Fibroblast of lung (primary cell): ENCODE measurements at regions not wholly inside any gene's neighbourhood (a gene's known extent, or its start where the extent isn't known, plus 50 kb on each side); places are given as distances from the start of the nearest gene placed in this dataset.

Source experiments
- DNase-seq, 2 donors: peaks; one replicate each; pipeline versions ENCODE4 v3.0.0 to v3.0.0-alpha.2; 2010; ENCODE audit warnings: low read depth in 2 of 2
- H2AFZ ChIP-seq: 2 replicates; pipeline ENCODE4 v1.5.1; 2012; ENCODE audit warnings: low read length, control low read depth, inconsistent platforms
- H3K27ac ChIP-seq: 2 replicates; pipeline ENCODE4 v1.5.1; 2011; ENCODE audit warnings: low read length, control low read depth; ENCODE audit not compliant: insufficient read depth
- H3K27me3 ChIP-seq: 2 replicates; pipeline ENCODE4 v1.5.1; 2011; ENCODE audit warnings: mild to moderate bottlenecking, low read length; ENCODE audit not compliant: control insufficient read depth, insufficient read depth
- H3K36me3 ChIP-seq: 2 replicates; pipeline ENCODE4 v1.5.1; 2011; ENCODE audit warnings: low read length; ENCODE audit not compliant: control insufficient read depth, insufficient read depth
- H3K4me1 ChIP-seq: 2 replicates; pipeline ENCODE4 v1.5.1; 2011; ENCODE audit warnings: low read length; ENCODE audit not compliant: control insufficient read depth, insufficient read depth; ENCODE audit errors: extremely low read depth
- H3K4me2 ChIP-seq: 2 replicates; pipeline ENCODE4 v1.5.1; 2011; ENCODE audit warnings: low read length, control low read depth; ENCODE audit not compliant: insufficient read depth; ENCODE audit errors: extremely low read depth
- H3K4me3 ChIP-seq, 4 experiments: fragments of 200-600 bp in 1 of 4; sonication (generic) in 1 of 4; replicated peaks in 1 of 4; 2 replicates each; pipeline ENCODE4 v1.5.1; 2011 to 2016; ENCODE audit warnings: low read length in 4 of 4, low read depth in 3 of 4, mild to moderate bottlenecking in 3 of 4, control low read depth in 2 of 4, inconsistent platforms in 1 of 4, mixed read lengths in 1 of 4; ENCODE audit not compliant: insufficient read depth in 1 of 4; ENCODE audit errors: control extremely low read depth in 1 of 4
- H3K79me2 ChIP-seq: 2 replicates; pipeline ENCODE4 v1.5.1; 2012; ENCODE audit warnings: mild to moderate bottlenecking, low read length, inconsistent platforms; ENCODE audit not compliant: control insufficient read depth, insufficient read depth
- H3K9ac ChIP-seq: 2 replicates; pipeline ENCODE4 v1.5.1; 2011; ENCODE audit warnings: mild to moderate bottlenecking, low read length, control low read depth; ENCODE audit not compliant: insufficient read depth
- H3K9me3 ChIP-seq: 2 replicates; pipeline ENCODE4 v1.5.1; 2012; ENCODE audit warnings: low read depth, low read length; ENCODE audit not compliant: control insufficient read depth, insufficient read depth
- H4K20me1 ChIP-seq: 2 replicates; pipeline ENCODE4 v1.5.1; 2011; ENCODE audit warnings: low read length; ENCODE audit not compliant: control insufficient read depth, insufficient read depth; ENCODE audit errors: extremely low read depth
- CTCF ChIP-seq, 2 donors: IDR thresholded peaks in 1 of 2; conservative IDR thresholded peaks in 1 of 2; 1 replicate in 1 of 2; 2 replicates in 1 of 2; pipeline ENCODE4 v1.5.1; 2011 to 2012; ENCODE audit warnings: low read length in 2 of 2, control low read depth in 1 of 2, inconsistent platforms in 1 of 2, low read depth in 1 of 2, mild to moderate bottlenecking in 1 of 2
- EZH2 ChIP-seq: IDR thresholded peaks from 2 replicates; pipeline ENCODE4 v1.5.1; 2012; ENCODE audit warnings: low read length, control low read depth, mild to moderate bottlenecking; ENCODE audit errors: missing control alignments

DNA sequence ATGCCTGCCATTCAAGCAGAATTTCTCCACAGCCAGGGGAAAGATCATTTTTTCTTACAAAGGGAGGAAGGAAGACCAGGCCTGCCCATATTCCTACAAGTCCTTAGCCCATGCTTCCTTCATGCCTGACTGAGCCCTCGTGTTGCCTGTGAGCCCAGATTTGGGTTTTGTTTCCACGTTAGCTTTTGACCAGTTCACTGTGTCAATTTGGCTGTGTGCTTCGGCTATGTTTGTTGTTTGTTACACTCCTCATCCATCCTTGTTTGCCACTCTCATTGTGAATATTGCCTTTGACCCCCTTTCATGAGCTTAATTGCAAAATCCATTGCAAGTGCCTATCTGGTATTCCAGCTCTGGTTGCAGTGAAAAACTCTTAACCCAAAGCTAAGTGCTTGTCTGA lies 84.7 kb upstream of the RIOK2 start:
- H3K4me2 ChIP-seq = no peak overlapping the region
- no peak overlapping the region for H3K9ac ChIP-seq
- H4K20me1 ChIP-seq = no peaks in the 10 kb centered on the region
- H3K4me1 ChIP-seq = no peaks in the 10 kb centered on the region
- DNase-seq = no peak
- H3K9me3 ChIP-seq = no peaks in the 10 kb centered on the region
- TF ChIP-seq CTCF (conservative IDR thresholded peaks at IDR 0.05 in 1 of 2, IDR thresholded peaks at IDR 0.05 in 1 of 2; ENCODE audit: low read depth in 1 of 2, low read length in 2 of 2) (no peak), EZH2 (no peak)
- no peak overlapping the region for H2AFZ ChIP-seq
- no peak overlapping the region for H3K27ac ChIP-seq
- no peaks in the 10 kb centered on the region for H3K36me3 ChIP-seq
- H3K4me3 ChIP-seq = no peak overlapping the region
- H3K27me3 ChIP-seq = no peaks in the 10 kb centered on the region
- H3K79me2 ChIP-seq = no peaks in the 10 kb centered on the region

DNA sequence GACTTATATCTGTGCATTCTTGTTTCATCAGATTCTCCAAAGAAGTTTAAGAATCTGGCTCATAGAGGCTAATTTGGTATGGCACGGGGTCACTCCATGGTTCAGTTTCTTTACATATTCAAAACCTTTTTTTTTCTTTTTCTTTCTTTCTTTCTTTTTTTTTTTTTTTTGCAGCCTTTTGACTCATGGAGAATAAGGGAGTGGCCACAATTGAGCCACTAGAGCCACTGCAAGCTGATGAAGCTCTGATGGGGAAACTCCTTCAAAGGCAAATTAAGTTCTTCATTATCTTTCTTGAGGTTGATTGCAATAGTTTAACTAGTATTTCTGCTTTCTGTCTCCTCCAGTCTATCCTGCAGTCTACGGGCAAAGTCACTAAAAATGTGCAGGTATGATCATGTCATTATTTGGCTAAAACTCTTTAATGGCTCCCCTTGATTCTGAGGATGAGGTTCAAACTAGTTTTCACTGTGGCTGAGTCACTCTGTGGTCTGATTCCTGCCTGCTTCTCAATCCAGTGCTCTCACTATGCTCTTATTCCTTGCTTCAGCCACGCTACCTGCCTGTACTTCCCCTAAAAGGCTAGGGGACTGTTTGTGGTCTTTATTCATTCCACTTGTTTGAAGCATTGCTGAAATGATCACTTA lies 93.5 kb upstream of the RIOK2 start:
- Histone ChIP-seq H3K9ac (no peak overlapping the region), H3K27ac (no peak overlapping the region), H3K9me3 (no peaks in the 10 kb centered on the region), H3K4me3 (no peak overlapping the region), H3K4me1 (no peaks in the 10 kb centered on the region), H3K36me3 (no peaks in the 10 kb centered on the region), H4K20me1 (no peaks in the 10 kb centered on the region), H3K4me2 (no peak overlapping the region), H3K79me2 (no peaks in the 10 kb centered on the region), H2AFZ (no peak overlapping the region), H3K27me3 (no peaks in the 10 kb centered on the region)
- TF ChIP-seq CTCF (conservative IDR thresholded peaks at IDR 0.05 in 1 of 2, IDR thresholded peaks at IDR 0.05 in 1 of 2; ENCODE audit: low read depth in 1 of 2, low read length in 2 of 2) (no peak), EZH2 (no peak)
- DNase-seq = no peak

- H3K36me3 ChIP-seq = no peaks in the 10 kb centered on the region
- H3K9me3 ChIP-seq = no peaks in the 10 kb centered on the region
- no peaks in the 10 kb centered on the region for H4K20me1 ChIP-seq
- H3K4me2 ChIP-seq = no peak overlapping the region
- H3K27ac ChIP-seq = no peak overlapping the region
- TF ChIP-seq EZH2 (no peak), CTCF (conservative IDR thresholded peaks at IDR 0.05 in 1 of 2, IDR thresholded peaks at IDR 0.05 in 1 of 2; ENCODE audit: low read depth in 1 of 2, low read length in 2 of 2) (no peak)
- no peaks in the 10 kb centered on the region for H3K4me1 ChIP-seq
- no peaks in the 10 kb centered on the region for H3K79me2 ChIP-seq
- no peaks in the 10 kb centered on the region for H3K27me3 ChIP-seq
- DNase-seq = no peak
- no peak overlapping the region for H3K9ac ChIP-seq
- no peak overlapping the region for H3K4me3 ChIP-seq
- no peak overlapping the region for H2AFZ ChIP-seq
Observed at GRCh38 chr5:97281257-97281656, 98.2 kb upstream of the RIOK2 start.
